DOHH2 (cell line): ENCODE measurements at regions not wholly inside any gene's neighbourhood (a gene's known extent, or its start where the extent isn't known, plus 50 kb on each side); places are given as distances from the start of the nearest gene placed in this dataset.
"Not testable (repeated sequence)": the region's sequence is repeated elsewhere in the genome, so short reads cannot be mapped to it uniquely, and the experiment has no call there.

Experiments used
- CTCF ChIP-seq: fragments of 200-600 bp; sonication (generic); IDR thresholded peaks from one replicate; pipeline ENCODE4 v1.5.1; 2014; ENCODE audit warnings: antibody characterized with exemption, mild to moderate bottlenecking, low read depth, low read length; ENCODE audit not compliant: poor library complexity, severe bottlenecking
- EZH2phosphoT487 ChIP-seq: fragments of 200-600 bp; sonication (generic); IDR thresholded peaks from 2 replicates; pipeline ENCODE4 v1.6.1; 2017; ENCODE audit warnings: borderline replicate concordance, mild to moderate bottlenecking, antibody characterized with exemption, low read length, moderate library complexity, mixed read lengths

GRCh38 chr12:34251879-34252278 lies 229.6 kb downstream of the ALG10 start:
- TF ChIP-seq CTCF, EZH2phosphoT487: not testable (repeated sequence)
